HCT116 (cell line): ENCODE measurements at regions not wholly inside any gene's neighbourhood (a gene's known extent, or its start where the extent isn't known, plus 50 kb on each side); places are given as distances from the start of the nearest gene placed in this dataset.

Source experiments
- ATAC-seq: fragments of 200-7000 bp; cut with Tn5 transposase; 2 replicates; pipeline ENCODE4 v1.9.1; 2020; ENCODE audit warnings: mild to moderate bottlenecking, moderate library complexity
- BruUV-seq: library from RNA; stranded (reverse); fragments of 400-500 nt; replicated peaks from 2 replicates; lab custom pipeline; 2021; lab: Mats Ljungman, UMichigan
- CTCF ChIA-PET: fragments of 300-600 bp; sonication (Branson Sonifier 250); formaldehyde crosslinking; loops from one replicate; lab custom pipeline; 2021; ENCODE audit warnings: antibody characterized with exemption; lab: Charles Lee
- POLR2A ChIA-PET: fragments of 300-600, 350-600 bp; sonication (Branson Sonifier 250); formaldehyde crosslinking; loops from one replicate; lab custom pipeline; 2021; ENCODE audit warnings: antibody characterized with exemption; lab: Charles Lee
- RAD21 ChIA-PET, 2 experiments: fragments of 300-600 bp; sonication (Branson Sonifier 250); formaldehyde crosslinking; loops; one replicate each; lab custom pipeline; 2023; ENCODE audit warnings: low total read pairs in 2 of 2; ENCODE audit not compliant: uncharacterized antibody in 2 of 2, unreplicated experiment in 2 of 2, low non-redundant PET in 1 of 2; lab: Charles Lee
- DNase-seq: peaks from one replicate; pipeline ENCODE4 v3.0.0-alpha.2; 2010; ENCODE audit warnings: low read depth, low spot score
- H2AFZ ChIP-seq: fragments of 200-600 bp; shearing (Covaris generic), sonication (generic); 2 replicates; pipeline ENCODE4 v1.6.1; 2017; ENCODE audit warnings: low read depth, mixed run types, mixed read lengths, antibody characterized with exemption, low read length; ENCODE audit not compliant: poor library complexity, severe bottlenecking
- H3K27ac ChIP-seq: 2 replicates; pipeline ENCODE4 v1.5.1; 2012; ENCODE audit warnings: low read depth, low read length
- H3K27me3 ChIP-seq: fragments of 200-600 bp; sonication (generic); 2 replicates; pipeline ENCODE4 v1.6.1; 2016; ENCODE audit warnings: mixed run types, low read length, mixed read lengths; ENCODE audit not compliant: insufficient read depth
- H3K36me3 ChIP-seq, 2 experiments: fragments of 200-500 bp in 1 of 2; fragments of 200-600 bp in 1 of 2; sonication (Bioruptor generic) in 1 of 2; sonication (generic) in 1 of 2; 2 replicates each; pipeline versions ENCODE4 v1.5.1 to v1.6.1; 2014 to 2016; ENCODE audit warnings: low read length in 2 of 2, inconsistent platforms in 1 of 2, mixed read lengths in 1 of 2, mixed run types in 1 of 2; ENCODE audit not compliant: insufficient read depth in 2 of 2, control insufficient read depth in 1 of 2
- H3K4me1 ChIP-seq, 2 experiments: fragments of 200-600 bp in 1 of 2; sonication (generic) in 1 of 2; 2 replicates each; pipeline versions ENCODE4 v1.5.1 to v1.6.1; 2012 to 2017; ENCODE audit warnings: low read length in 2 of 2, inconsistent platforms in 1 of 2, mild to moderate bottlenecking in 1 of 2, mixed read lengths in 1 of 2, mixed run types in 1 of 2, moderate library complexity in 1 of 2; ENCODE audit not compliant: insufficient read depth in 2 of 2, control insufficient read depth in 1 of 2
- H3K4me2 ChIP-seq: fragments of 200-600 bp; sonication (generic); 2 replicates; pipeline ENCODE4 v1.6.1; 2017; ENCODE audit warnings: mixed run types, low read length, mixed read lengths
- H3K4me3 ChIP-seq, 2 experiments: fragments of 200-600 bp in 1 of 2; sonication (generic) in 1 of 2; replicated peaks in 1 of 2; 2 replicates each; pipeline ENCODE4 v1.5.1; 2011 to 2016; ENCODE audit warnings: low read length in 2 of 2, control low read depth in 1 of 2, low read depth in 1 of 2, mild to moderate bottlenecking in 1 of 2, mixed read lengths in 1 of 2, mixed run types in 1 of 2
- H3K79me2 ChIP-seq: fragments of 200-600 bp; sonication (generic); 2 replicates; pipeline ENCODE4 v1.6.1; 2017; ENCODE audit warnings: mild to moderate bottlenecking, mixed run types, low read length, moderate library complexity, mixed read lengths; ENCODE audit not compliant: insufficient read depth
- H3K9ac ChIP-seq: fragments of 200-600 bp; sonication (generic); 2 replicates; pipeline ENCODE4 v1.6.1; 2016; ENCODE audit warnings: low read length, mixed read lengths
- H3K9me2 ChIP-seq: fragments of 200-600 bp; sonication (generic), shearing (Covaris generic); 2 replicates; pipeline ENCODE4 v1.6.1; 2017; ENCODE audit warnings: mixed run types, mild to moderate bottlenecking, moderate library complexity; ENCODE audit not compliant: insufficient read depth
- H3K9me3 ChIP-seq, 2 experiments: fragments of 200-500 bp in 1 of 2; fragments of 200-600 bp in 1 of 2; sonication (Bioruptor generic) in 1 of 2; sonication (generic) in 1 of 2; 2 replicates each; pipeline ENCODE4 v1.6.1; 2014 to 2017; ENCODE audit warnings: low read length in 2 of 2, mixed read lengths in 2 of 2, inconsistent platforms in 1 of 2, low read depth in 1 of 2, mild to moderate bottlenecking in 1 of 2, mixed run types in 1 of 2, moderate library complexity in 1 of 2; ENCODE audit not compliant: control insufficient read depth in 1 of 2, insufficient read depth in 1 of 2
- H4K20me1 ChIP-seq: fragments of 200-600 bp; sonication (generic), shearing (Covaris generic); 2 replicates; pipeline ENCODE4 v1.6.1; 2017; ENCODE audit warnings: mixed run types, mild to moderate bottlenecking, moderate library complexity; ENCODE audit not compliant: insufficient read depth
- CTCF ChIP-seq, 3 experiments: fragments of 200-600 bp in 1 of 3; sonication (generic) in 1 of 3; IDR thresholded peaks in 2 of 3; conservative IDR thresholded peaks in 1 of 3; 2 replicates each; pipeline ENCODE4 v1.5.1; 2012 to 2017; ENCODE audit warnings: low read depth in 2 of 3, low read length in 2 of 3, antibody characterized with exemption in 1 of 3, borderline replicate concordance in 1 of 3, control low read depth in 1 of 3, mild to moderate bottlenecking in 1 of 3, mixed read lengths in 1 of 3, mixed run types in 1 of 3, moderate library complexity in 1 of 3; ENCODE audit not compliant: insufficient read depth in 1 of 3
- EGR1 ChIP-seq: IDR thresholded peaks from 2 replicates; pipeline ENCODE4 v1.6.1; 2012; ENCODE audit warnings: low read depth
- JUND ChIP-seq: IDR thresholded peaks from 2 replicates; pipeline ENCODE4 v1.6.1; 2012
- MAX ChIP-seq: IDR thresholded peaks from 2 replicates; pipeline ENCODE4 v1.6.1; 2012
- POLR2AphosphoS5 ChIP-seq: IDR thresholded peaks from 2 replicates; pipeline ENCODE4 v1.6.1; 2011; ENCODE audit warnings: mild to moderate bottlenecking, low read depth, low read length, moderate library complexity
- RAD21 ChIP-seq: IDR thresholded peaks from 2 replicates; pipeline ENCODE4 v1.6.1; 2012; ENCODE audit warnings: low read depth, mild to moderate bottlenecking
- SRF ChIP-seq: IDR thresholded peaks from 2 replicates; pipeline ENCODE4 v1.6.1; 2012; ENCODE audit warnings: low read depth
- TCF7L2 ChIP-seq: IDR thresholded peaks from 2 replicates; pipeline ENCODE4 v1.7.0; 2011; ENCODE audit warnings: borderline replicate concordance, inconsistent platforms; ENCODE audit not compliant: insufficient read depth, insufficient read length; ENCODE audit errors: extremely low read depth
- ZNF274 ChIP-seq: fragments of 200-500 bp; sonication (Bioruptor generic); IDR thresholded peaks from 2 replicates; pipeline ENCODE4 v1.6.1; 2014; ENCODE audit warnings: mild to moderate bottlenecking, low read depth, low read length, inconsistent platforms
- intact Hi-C: fragments of 100-400 bp; cut with micrococcal nuclease; formaldehyde crosslinking; loops from 2 replicates; pipeline ENCODE4 v1.10.0; 2022

GRCh38 chr14:44149597-44149996, 357.5 kb downstream of the FSCB start:
- intact Hi-C loops, result no loop called here
- no peak for TF ChIP-seq ZNF274
- peak; percentile 54 for TF ChIP-seq RAD21
- TF ChIP-seq CTCF (IDR thresholded peaks at IDR 0.05 in 2 of 3, conservative IDR thresholded peaks at IDR 0.05 in 1 of 3; ENCODE audit: borderline replicate concordance in 1 of 3, insufficient read depth in 1 of 3, low read depth in 2 of 3, low read length in 2 of 3), result peak in 2 of 3 experiments; percentile 48; a peak in 4 of 6 replicates
- peak; percentile 84 for ATAC-seq

GRCh38 chr14:44142006-44142405, 365.1 kb downstream of the FSCB start:
- no peak overlapping the region for H3K9ac ChIP-seq
- no peak overlapping the region for H2AFZ ChIP-seq
- no peaks in the 10 kb centered on the region for H3K79me2 ChIP-seq
- intact Hi-C loops, result no loop called here
- H3K4me1 ChIP-seq, result no peaks in the 10 kb centered on the region
- no peaks in the 10 kb centered on the region for H3K27me3 ChIP-seq
- CTCF ChIA-PET, result no interaction called here
- no peak overlapping the region for H3K27ac ChIP-seq
- H3K4me2 ChIP-seq, result no peak overlapping the region
- H3K36me3 ChIP-seq, result no peaks in the 10 kb centered on the region
- ATAC-seq (no peak), DNase-seq (no peak)
- H3K9me2 ChIP-seq, result no peaks in the 10 kb centered on the region
- RAD21 ChIA-PET, result no interaction called here
- H4K20me1 ChIP-seq, result no peaks in the 10 kb centered on the region
- no peaks in the 10 kb centered on the region for H3K9me3 ChIP-seq
- TF ChIP-seq SRF (no peak), RAD21 (no peak), MAX (no peak), POLR2AphosphoS5 (no peak), TCF7L2 (no peak), EGR1 (no peak), JUND (no peak), ZNF274 (no peak)
- POLR2A ChIA-PET, result no interaction called here
- no TSS peak for BruUV-seq
- H3K4me3 ChIP-seq, result no peak overlapping the region

More at GRCh38 chr14:44149597-44149996, 357.5 kb downstream of the FSCB start:
- H2AFZ ChIP-seq, result no peak overlapping the region
- no peak overlapping the region for H3K27ac ChIP-seq
- no peaks in the 10 kb centered on the region; a peak in 1 of 4 replicates for H3K9me3 ChIP-seq
- no peak overlapping the region for H3K4me2 ChIP-seq
- no peak overlapping the region for H3K9ac ChIP-seq
- ChIA-PET POLR2A (no interaction called here), CTCF (no interaction called here), RAD21 (no interaction called here)
- DNase-seq, result peak; percentile 43
- H3K36me3 ChIP-seq, result no peaks in the 10 kb centered on the region
- no peaks in the 10 kb centered on the region for H3K79me2 ChIP-seq
- H4K20me1 ChIP-seq, result no peaks in the 10 kb centered on the region
- H3K4me3 ChIP-seq, result no peak overlapping the region
- H3K4me1 ChIP-seq, result no peaks in the 10 kb centered on the region
- H3K9me2 ChIP-seq, result no peaks in the 10 kb centered on the region
- H3K27me3 ChIP-seq, result no peaks in the 10 kb centered on the region
- no TSS peak for BruUV-seq
